Gastroesophageal sphincter (tissue), 4 donors: ENCODE measurements at regions not wholly inside any gene's neighbourhood (a gene's known extent, or its start where the extent isn't known, plus 50 kb on each side); places are given as distances from the start of the nearest gene placed in this dataset.
A peak's percentile ranks its signal among the peaks of the same experiment; 100 is the strongest.

Experiments
- ATAC-seq: fragments of 150-250 bp; one replicate; pipeline ENCODE4 v1.9.1; 2016; ENCODE audit warnings: mild to moderate bottlenecking, moderate library complexity
- H3K27ac ChIP-seq, 4 donors: fragments of 200-600 bp; sonication (generic) in 3 of 4; 1 replicate in 3 of 4; 2 replicates in 1 of 4; pipeline ENCODE4 v1.5.1; 2016 to 2019
- H3K27me3 ChIP-seq: fragments of 200-600 bp; sonication (generic); one replicate; pipeline ENCODE4 v1.5.1; 2019
- H3K36me3 ChIP-seq, 2 donors: fragments of 200-600 bp; sonication (generic); one replicate each; pipeline ENCODE4 v1.5.1; 2019; ENCODE audit warnings: control low read depth in 1 of 2
- H3K4me1 ChIP-seq, 3 donors: fragments of 200-600 bp; sonication (generic); 1 replicate in 2 of 3; 2 replicates in 1 of 3; pipeline ENCODE4 v1.5.1; 2016 to 2019; ENCODE audit warnings: control low read depth in 2 of 3
- H3K4me3 ChIP-seq, 2 donors: fragments of 200-600 bp; sonication (generic); one replicate each; pipeline ENCODE4 v1.5.1; 2019; ENCODE audit warnings: mild to moderate bottlenecking in 1 of 2, moderate library complexity in 1 of 2
- H3K9me3 ChIP-seq, 3 donors: fragments of 200-600 bp; sonication (generic); one replicate each; pipeline ENCODE4 v1.5.1; 2017 to 2019; ENCODE audit warnings: control low read depth in 2 of 3
- EP300 ChIP-seq: sonication (generic); formaldehyde crosslinking; IDR thresholded peaks from one replicate; pipeline ENCODE4 v1.6.1; 2017; ENCODE audit warnings: antibody characterized with exemption, mild to moderate bottlenecking
- POLR2A ChIP-seq, 2 donors: fragments of 450-650 bp; IDR thresholded peaks; one replicate each; pipeline ENCODE4 v1.6.1; 2017; ENCODE audit warnings: antibody characterized with exemption in 2 of 2, mild to moderate bottlenecking in 2 of 2, moderate library complexity in 1 of 2
- POLR2AphosphoS5 ChIP-seq: sonication (generic); formaldehyde crosslinking; IDR thresholded peaks from one replicate; pipeline ENCODE4 v1.6.1; 2017; ENCODE audit warnings: antibody characterized with exemption
- WGBS, 2 donors: methylation state at CpG; one replicate each; pipeline ENCODE4 v1.1.5; 2018; ENCODE audit warnings: low coverage in 1 of 2; 5-methylcytosine and 5-hydroxymethylcytosine counted together
- TF ChIP-seq, protein P1 (sequence below), 4 experiments: fragments of 200-600 bp in 2 of 4; fragments of 450-650 bp in 2 of 4; sonication (generic) in 1 of 4; IDR thresholded peaks; one replicate each; pipeline ENCODE4 v1.5.1; 2017 to 2019; ENCODE audit warnings: antibody characterized with exemption in 4 of 4, mild to moderate bottlenecking in 2 of 4, moderate library complexity in 2 of 4

DNA sequence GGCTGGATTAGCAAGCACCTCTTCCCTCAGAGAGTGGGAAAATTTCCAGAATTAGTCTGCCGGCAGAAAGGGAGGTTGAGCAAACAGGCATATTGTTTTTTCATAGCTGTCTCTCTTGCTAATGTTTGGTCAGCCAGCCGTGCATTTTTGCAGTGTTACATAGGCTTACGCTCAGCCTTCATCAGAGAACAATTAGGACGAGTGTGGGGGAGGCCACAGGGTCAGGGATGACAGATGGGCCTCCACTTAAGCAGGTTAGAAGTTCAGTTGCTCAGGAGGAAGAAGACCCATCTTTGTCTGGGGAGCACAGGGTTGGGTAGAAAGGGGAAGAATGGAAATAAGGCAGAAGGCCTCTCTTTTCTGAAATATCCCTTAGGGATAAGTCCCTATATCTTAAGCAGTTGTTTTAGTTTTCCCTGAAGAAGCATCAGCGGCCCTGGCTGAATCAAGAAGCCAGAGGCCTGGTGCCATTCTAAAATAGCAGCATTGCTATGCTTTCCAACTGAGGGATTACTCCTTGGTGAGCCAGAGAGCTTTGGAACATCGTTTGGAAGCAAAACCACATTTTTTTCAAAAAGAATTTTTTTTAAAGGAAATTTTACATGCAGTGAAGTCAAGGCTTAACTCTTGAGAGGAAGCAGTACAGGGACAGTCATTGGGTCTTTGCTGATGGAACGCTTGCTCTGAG, 118.8 kb downstream of the SMIM20 start:
- 14 to 54% methylated on average over 3 to 6 of the region's 7 CpGs for WGBS, 2 donors
- no peaks in the 10 kb centered on the region for H3K9me3 ChIP-seq
- no peak overlapping the region for H3K4me3 ChIP-seq
- peaks cover 0 to 38% (median 13%) of the 10 kb centered on the region in 3 donors for H3K4me1 ChIP-seq
- peaks cover 4% of the 10 kb centered on the region for H3K27me3 ChIP-seq
- TF ChIP-seq, protein P1, sequence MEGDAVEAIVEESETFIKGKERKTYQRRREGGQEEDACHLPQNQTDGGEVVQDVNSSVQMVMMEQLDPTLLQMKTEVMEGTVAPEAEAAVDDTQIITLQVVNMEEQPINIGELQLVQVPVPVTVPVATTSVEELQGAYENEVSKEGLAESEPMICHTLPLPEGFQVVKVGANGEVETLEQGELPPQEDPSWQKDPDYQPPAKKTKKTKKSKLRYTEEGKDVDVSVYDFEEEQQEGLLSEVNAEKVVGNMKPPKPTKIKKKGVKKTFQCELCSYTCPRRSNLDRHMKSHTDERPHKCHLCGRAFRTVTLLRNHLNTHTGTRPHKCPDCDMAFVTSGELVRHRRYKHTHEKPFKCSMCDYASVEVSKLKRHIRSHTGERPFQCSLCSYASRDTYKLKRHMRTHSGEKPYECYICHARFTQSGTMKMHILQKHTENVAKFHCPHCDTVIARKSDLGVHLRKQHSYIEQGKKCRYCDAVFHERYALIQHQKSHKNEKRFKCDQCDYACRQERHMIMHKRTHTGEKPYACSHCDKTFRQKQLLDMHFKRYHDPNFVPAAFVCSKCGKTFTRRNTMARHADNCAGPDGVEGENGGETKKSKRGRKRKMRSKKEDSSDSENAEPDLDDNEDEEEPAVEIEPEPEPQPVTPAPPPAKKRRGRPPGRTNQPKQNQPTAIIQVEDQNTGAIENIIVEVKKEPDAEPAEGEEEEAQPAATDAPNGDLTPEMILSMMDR (IDR thresholded peaks at IDR 0.05): no peak
- TF ChIP-seq POLR2AphosphoS5: peak; percentile 28
- peak overlapping the region; percentile 43 to 82 (median 74) for H3K27ac ChIP-seq
- no peaks in the 10 kb centered on the region for H3K36me3 ChIP-seq
- peak; percentile 60 for ATAC-seq

DNA sequence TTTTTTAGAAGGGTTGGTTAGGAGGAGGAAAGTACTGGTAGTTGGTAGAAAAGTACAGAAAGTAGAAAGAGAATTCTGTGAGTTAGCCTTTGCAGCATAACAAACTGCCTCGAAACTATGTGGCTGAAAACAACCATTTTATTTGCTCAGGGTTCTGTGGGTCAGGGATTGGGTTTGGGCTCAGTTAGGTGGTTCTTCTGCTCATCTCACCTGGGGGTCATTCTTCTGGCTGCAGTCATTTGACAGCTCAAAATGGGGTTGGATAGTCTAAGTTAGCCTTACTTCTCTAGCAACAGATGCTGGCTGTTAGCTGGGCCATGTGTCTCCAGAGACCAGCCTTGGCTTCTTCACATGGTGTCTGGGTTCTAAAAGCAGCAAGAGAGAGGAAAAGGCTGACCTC, 119.4 kb downstream of the SMIM20 start:
- 71 to 100% methylated on average over 1 of the region's 1 CpG for WGBS, 2 donors
- Histone ChIP-seq H3K4me3 (no peak overlapping the region), H3K4me1 (peaks cover 0 to 38% (median 13%) of the 10 kb centered on the region in 3 donors), H3K36me3 (no peaks in the 10 kb centered on the region), H3K27ac (peak overlapping the region; percentile 43 to 82 (median 74)), H3K27me3 (peaks cover 4% of the 10 kb centered on the region), H3K9me3 (no peaks in the 10 kb centered on the region)
- TF ChIP-seq, protein P1 (IDR thresholded peaks at IDR 0.05): no peak
- TF ChIP-seq POLR2AphosphoS5 (no peak), POLR2A (IDR thresholded peaks at IDR 0.05) (no peak), EP300 (no peak)
- no peak for ATAC-seq

DNA sequence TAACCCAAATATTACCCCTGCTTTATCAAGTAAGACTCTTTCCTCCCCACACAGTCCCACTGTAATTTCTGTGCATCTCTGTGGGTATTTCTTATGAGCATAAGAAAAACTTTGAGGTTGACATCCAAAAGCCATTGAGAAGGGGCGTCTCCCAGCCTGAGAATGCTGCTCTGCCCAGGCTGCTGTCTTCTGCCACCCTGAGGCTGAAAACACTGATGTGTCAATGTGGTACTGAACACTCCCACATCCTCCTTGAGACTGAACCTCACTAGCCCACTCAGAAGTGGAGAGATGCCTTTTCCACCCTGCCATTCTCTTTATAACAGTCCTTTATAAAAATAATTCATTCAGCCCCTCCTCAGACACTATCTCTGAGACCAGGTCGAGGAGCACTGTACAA, 120.8 kb downstream of the SMIM20 start:
- Histone ChIP-seq H3K27me3 (no peaks in the 10 kb centered on the region), H3K9me3 (no peaks in the 10 kb centered on the region), H3K27ac (no peak overlapping the region), H3K4me3 (no peak overlapping the region), H3K36me3 (no peaks in the 10 kb centered on the region), H3K4me1 (peaks cover 0 to 25% (median 6%) of the 10 kb centered on the region in 3 donors)
- WGBS, 2 donors: 88 to 100% methylated on average over 2 of the region's 2 CpGs
- no peak for ATAC-seq
- no peak for TF ChIP-seq POLR2A (IDR thresholded peaks at IDR 0.05)
- no peak for TF ChIP-seq EP300
- TF ChIP-seq POLR2AphosphoS5: no peak
- TF ChIP-seq, protein P1 (IDR thresholded peaks at IDR 0.05): no peak

DNA sequence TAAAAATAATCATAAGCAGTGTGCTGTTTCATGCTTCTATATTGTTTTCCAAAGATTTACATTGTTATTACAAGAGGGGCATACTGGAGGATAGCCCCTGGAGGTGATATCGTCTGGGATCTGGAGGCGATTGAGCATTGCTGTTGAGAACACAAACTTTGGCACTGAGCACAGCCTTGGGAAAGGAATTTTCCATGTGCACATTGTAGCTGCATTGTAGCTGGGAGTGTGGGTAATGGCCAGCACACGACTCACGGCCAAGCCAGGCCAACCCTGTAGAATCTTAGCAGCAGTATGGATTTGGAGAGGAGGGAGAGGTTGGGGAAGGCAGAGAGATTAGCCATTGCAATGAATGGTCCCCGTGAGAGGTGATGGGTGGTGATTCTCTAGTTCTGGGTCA, 121.9 kb downstream of the SMIM20 start:
- WGBS, 2 donors: 53 to 83% methylated on average over 2 to 5 of the region's 5 CpGs
- Histone ChIP-seq H3K27me3 (no peaks in the 10 kb centered on the region), H3K4me3 (no peak overlapping the region), H3K4me1 (peaks cover 0 to 22% (median 6%) of the 10 kb centered on the region in 3 donors), H3K36me3 (no peaks in the 10 kb centered on the region), H3K27ac (no peak overlapping the region), H3K9me3 (no peaks in the 10 kb centered on the region)
- no peak for ATAC-seq
- no peak for TF ChIP-seq EP300
- no peak for TF ChIP-seq POLR2A (IDR thresholded peaks at IDR 0.05)
- TF ChIP-seq, protein P1 (IDR thresholded peaks at IDR 0.05): no peak
- TF ChIP-seq POLR2AphosphoS5: no peak

DNA sequence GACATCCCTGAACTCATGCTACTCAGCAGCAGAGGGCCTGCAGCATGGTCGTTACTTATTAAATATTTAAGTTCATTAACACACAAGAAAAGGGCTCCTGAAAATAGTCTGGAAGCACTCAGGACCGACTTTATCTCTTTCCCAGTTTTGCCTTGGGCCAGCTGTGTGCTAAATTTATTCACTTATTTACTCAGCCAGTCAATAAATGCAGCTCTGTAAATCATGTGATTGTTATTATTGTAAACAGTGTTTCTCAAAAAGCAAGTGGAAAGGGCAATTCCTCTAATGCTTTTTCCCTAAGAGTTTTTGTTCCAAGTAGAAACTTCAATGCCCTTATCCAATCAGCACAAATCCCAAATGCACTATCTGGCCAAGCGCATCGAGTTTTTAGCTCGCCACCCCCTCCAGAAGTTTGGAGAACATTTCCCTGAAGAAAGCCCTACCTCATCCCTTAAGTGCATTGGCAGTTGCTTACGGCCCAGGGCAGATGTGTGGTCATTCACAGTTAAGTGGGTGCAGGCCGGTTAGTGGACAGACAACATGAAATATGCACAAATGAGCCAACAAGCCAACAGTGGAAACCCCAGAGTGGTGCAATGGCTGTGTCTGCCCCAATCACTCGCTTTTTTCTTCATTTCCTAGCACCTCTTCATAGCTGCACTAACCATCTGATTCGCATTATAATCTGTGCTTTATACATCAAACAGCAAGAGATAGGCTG, 125.8 kb downstream of the SMIM20 start:
- Histone ChIP-seq H3K36me3 (no peaks in the 10 kb centered on the region), H3K4me3 (no peak overlapping the region), H3K27me3 (no peaks in the 10 kb centered on the region), H3K4me1 (no peaks in the 10 kb centered on the region), H3K27ac (no peak overlapping the region), H3K9me3 (no peaks in the 10 kb centered on the region)
- TF ChIP-seq POLR2AphosphoS5 (no peak), EP300 (no peak), POLR2A (IDR thresholded peaks at IDR 0.05) (no peak)
- TF ChIP-seq, protein P1 (IDR thresholded peaks at IDR 0.05): no peak
- WGBS, 2 donors: 74 to 90% methylated on average over 4 to 9 of the region's 9 CpGs
- ATAC-seq: no peak
